GM18868 (cell line): ENCODE measurements at regions not wholly inside any gene's neighbourhood (a gene's known extent, or its start where the extent isn't known, plus 50 kb on each side); places are given as distances from the start of the nearest gene placed in this dataset.
"Not testable (repeated sequence)": the region's sequence is repeated elsewhere in the genome, so short reads cannot be mapped to it uniquely, and the experiment has no call there.

Source experiments
- ATAC-seq: cut with Tn5 transposase; IDR thresholded peaks from one replicate; pipeline ENCODE4 v1.9.1; 2021; ENCODE audit warnings: mild to moderate bottlenecking, moderate library complexity; ENCODE audit not compliant: unreplicated experiment

- no peak for ATAC-seq
These were observed 968.4 kb upstream of the NRXN1 start for GRCh38 chr2:52000151-52000855.

GRCh38 chr2:51998890-51999289, 967.0 kb upstream of the NRXN1 start:
- no peak for ATAC-seq

- no peak for ATAC-seq
These were observed 965.6 kb upstream of the NRXN1 start for GRCh38 chr2:51997571-51997970.

- no peak for ATAC-seq
These were observed 963.4 kb upstream of the NRXN1 start for GRCh38 chr2:51995293-51995692.

- ATAC-seq = no peak
These were observed 962.3 kb upstream of the NRXN1 start for GRCh38 chr2:51994123-51994763.

- no peak for ATAC-seq
These were observed 958.8 kb upstream of the NRXN1 start for GRCh38 chr2:51990684-51991083.

- no peak for ATAC-seq
These were observed 954.2 kb upstream of the NRXN1 start for GRCh38 chr2:51986101-51986500.

GRCh38 chr2:51981783-51982182, 949.9 kb upstream of the NRXN1 start:
- ATAC-seq = no peak

GRCh38 chr2:51976623-51977022, 944.7 kb upstream of the NRXN1 start:
- no peak for ATAC-seq

- no peak for ATAC-seq
These were observed 939.2 kb upstream of the NRXN1 start for GRCh38 chr2:51971136-51971535.

GRCh38 chr2:51969347-51969746, 937.4 kb upstream of the NRXN1 start:
- no peak for ATAC-seq

- ATAC-seq = no peak
These were observed 929.0 kb upstream of the NRXN1 start for GRCh38 chr2:51960841-51961335.

GRCh38 chr2:51960281-51960680, 928.3 kb upstream of the NRXN1 start:
- no peak for ATAC-seq

- ATAC-seq = no peak
These were observed 927.8 kb upstream of the NRXN1 start for GRCh38 chr2:51959696-51960095.

- ATAC-seq = no peak
These were observed 922.0 kb upstream of the NRXN1 start for GRCh38 chr2:51953931-51954330.

- ATAC-seq = no peak
These were observed 889.1 kb upstream of the NRXN1 start for GRCh38 chr2:51921076-51921475.

- ATAC-seq = no peak
These were observed 888.6 kb upstream of the NRXN1 start for GRCh38 chr2:51920509-51920908.

GRCh38 chr2:51919395-51919794, 887.5 kb upstream of the NRXN1 start:
- no peak for ATAC-seq

GRCh38 chr2:51918113-51918512, 886.2 kb upstream of the NRXN1 start:
- ATAC-seq = no peak

- no peak for ATAC-seq
These were observed 871.8 kb upstream of the NRXN1 start for GRCh38 chr2:51903728-51904127.

GRCh38 chr2:51899643-51900042, 867.7 kb upstream of the NRXN1 start:
- ATAC-seq = no peak

- not testable (repeated sequence) for ATAC-seq
These were observed 862.7 kb upstream of the NRXN1 start for GRCh38 chr2:51894584-51894983.

- no peak for ATAC-seq
These were observed 856.2 kb upstream of the NRXN1 start for GRCh38 chr2:51888120-51888519.
